GM23338 (cell line): ENCODE measurements at regions not wholly inside any gene's neighbourhood (a gene's known extent, or its start where the extent isn't known, plus 50 kb on each side); places are given as distances from the start of the nearest gene placed in this dataset.

Experiments
- ATAC-seq: fragments of 200-7000 bp; cut with Tn5 transposase; 3 replicates; pipeline ENCODE4 v1.9.1; 2020
- DNase-seq: peaks from one replicate; pipeline ENCODE4 v3.0.0-alpha.2; 2015; ENCODE audit warnings: low spot score
- H2AFZ ChIP-seq: fragments of 200-600 bp; sonication (generic); 2 replicates; pipeline ENCODE4 v1.8.0; 2016; ENCODE audit warnings: antibody characterized with exemption, mild to moderate bottlenecking, moderate library complexity
- H3F3A ChIP-seq: fragments of 200-600 bp; sonication (generic); replicated peaks from 2 replicates; pipeline ENCODE4 v1.8.0; 2017; ENCODE audit warnings: antibody characterized with exemption, mixed run types, low read depth
- H3K27ac ChIP-seq: fragments of 200-600 bp; sonication (generic); 2 replicates; pipeline ENCODE4 v1.6.1; 2016; ENCODE audit warnings: low read depth
- H3K27me3 ChIP-seq: fragments of 200-600 bp; sonication (generic); 2 replicates; pipeline ENCODE4 v1.8.0; 2016; ENCODE audit warnings: mild to moderate bottlenecking, mixed run types, moderate library complexity; ENCODE audit not compliant: insufficient read depth
- H3K36me3 ChIP-seq: fragments of 200-600 bp; sonication (generic); 2 replicates; pipeline ENCODE4 v1.8.0; 2016; ENCODE audit warnings: mild to moderate bottlenecking; ENCODE audit not compliant: insufficient read depth
- H3K4me1 ChIP-seq: fragments of 200-600 bp; sonication (generic); 2 replicates; pipeline ENCODE4 v1.8.0; 2016; ENCODE audit warnings: mild to moderate bottlenecking, moderate library complexity; ENCODE audit not compliant: insufficient read depth
- H3K4me2 ChIP-seq: fragments of 200-600 bp; sonication (generic); 2 replicates; pipeline ENCODE4 v1.7.1; 2017; ENCODE audit warnings: mixed run types
- H3K4me3 ChIP-seq: fragments of 200-600 bp; sonication (generic); 2 replicates; pipeline ENCODE4 v1.6.1; 2016; ENCODE audit warnings: mixed run types
- H3K79me2 ChIP-seq: fragments of 200-600 bp; sonication (generic); replicated peaks from 2 replicates; pipeline ENCODE4 v1.8.0; 2017; ENCODE audit warnings: mild to moderate bottlenecking; ENCODE audit not compliant: insufficient read depth
- H3K9me2 ChIP-seq: fragments of 200-600 bp; sonication (generic); 2 replicates; pipeline ENCODE4 v1.8.0; 2017; ENCODE audit not compliant: insufficient read depth
- H4K20me1 ChIP-seq: fragments of 200-600 bp; sonication (generic); replicated peaks from 2 replicates; pipeline ENCODE4 v1.8.0; 2017; ENCODE audit warnings: mild to moderate bottlenecking; ENCODE audit not compliant: insufficient read depth
- H3K27ac Mint-ChIP-seq: 2 replicates; pipeline ENCODE4 v1.8.0; 2020; ENCODE audit warnings: inconsistent platforms, mild to moderate bottlenecking, moderate library complexity, mixed read lengths
- H3K27me3 Mint-ChIP-seq: 3 replicates; pipeline ENCODE4 v1.8.0; 2022; ENCODE audit warnings: low read depth, mild to moderate bottlenecking, moderate library complexity, mixed read lengths, inconsistent platforms; ENCODE audit not compliant: insufficient read depth, poor library complexity
- H3K36me3 Mint-ChIP-seq: 3 replicates; pipeline ENCODE4 v1.8.0; 2021; ENCODE audit warnings: low read depth, mild to moderate bottlenecking, inconsistent platforms, moderate library complexity, mixed read lengths
- H3K4me1 Mint-ChIP-seq: 3 replicates; pipeline ENCODE4 v1.8.0; 2020; ENCODE audit warnings: mild to moderate bottlenecking, inconsistent platforms, mixed read lengths
- H3K4me3 Mint-ChIP-seq: 3 replicates; pipeline ENCODE4 v1.8.0; 2021; ENCODE audit warnings: moderate library complexity, mild to moderate bottlenecking, inconsistent platforms, mixed read lengths
- H3K9me3 Mint-ChIP-seq: 3 replicates; pipeline ENCODE4 v1.8.0; 2020; ENCODE audit warnings: moderate library complexity, mild to moderate bottlenecking, inconsistent platforms, mixed read lengths
- CTCF ChIP-seq, 2 experiments: fragments of 200-600 bp in 1 of 2; sonication (generic) in 1 of 2; conservative IDR thresholded peaks; 2 replicates each; pipeline versions ENCODE4 v1.5.1 to v1.6.1; 2016 to 2017; ENCODE audit warnings: antibody characterized with exemption in 2 of 2, low read depth in 2 of 2, mild to moderate bottlenecking in 2 of 2, moderate library complexity in 1 of 2
- ETS1 ChIP-seq: IDR thresholded peaks from 2 replicates; pipeline ENCODE4 v1.6.1; 2016; ENCODE audit warnings: antibody characterized with exemption
- EZH2 ChIP-seq: fragments of 200-600 bp; sonication (generic); IDR thresholded peaks from one replicate; pipeline ENCODE4 v1.8.0; 2017; ENCODE audit warnings: antibody characterized with exemption, mild to moderate bottlenecking, low read depth; ENCODE audit not compliant: unreplicated experiment
- EZH2phosphoT487 ChIP-seq: fragments of 200-600 bp; sonication (generic); IDR thresholded peaks from one replicate; pipeline ENCODE4 v1.8.1; 2018; ENCODE audit warnings: antibody characterized with exemption; ENCODE audit not compliant: unreplicated experiment
- NANOG ChIP-seq: IDR thresholded peaks from 2 replicates; pipeline ENCODE4 v1.6.1; 2016; ENCODE audit warnings: antibody characterized with exemption, borderline replicate concordance
- POLR2AphosphoS5 ChIP-seq: IDR thresholded peaks from 2 replicates; pipeline ENCODE4 v1.6.1; 2016; ENCODE audit warnings: antibody characterized with exemption, low read depth
- REST ChIP-seq: IDR thresholded peaks from one replicate; pipeline ENCODE4 v1.6.1; 2018; ENCODE audit warnings: antibody characterized with exemption; ENCODE audit not compliant: unreplicated experiment
- STAT1 ChIP-seq: IDR thresholded peaks from one replicate; pipeline ENCODE4 v1.6.1; 2016; ENCODE audit warnings: antibody characterized with exemption; ENCODE audit not compliant: unreplicated experiment
- ZNF331 ChIP-seq: fragments of 250-450 bp; sonication (Bioruptor Pico); IDR thresholded peaks from 2 replicates; pipeline ENCODE4 v1.5.0; 2020; ENCODE audit warnings: low read depth, mild to moderate bottlenecking, moderate library complexity
- ZNF462 ChIP-seq: fragments of 250-450 bp; sonication (Bioruptor Pico); IDR thresholded peaks from 2 replicates; pipeline ENCODE4 v1.5.0; 2020; ENCODE audit warnings: mild to moderate bottlenecking, moderate library complexity

GRCh38 chr12:67590149-67590790 is 58.3 kb upstream of the DYRK2 start (continued):
- TF ChIP-seq ETS1: no peak
- TF ChIP-seq NANOG: no peak
- no peak for TF ChIP-seq POLR2AphosphoS5
- TF ChIP-seq ZNF331 (CRISPR knock-in tag): no peak

GRCh38 chr12:67592228-67593011 is 56.1 kb upstream of the DYRK2 start:
- no peaks in the 10 kb centered on the region for H4K20me1 ChIP-seq
- no peak overlapping the region for H3K27ac ChIP-seq
- H3K4me3 ChIP-seq: no peak overlapping the region
- no peak for DNase-seq
- peaks cover 6% of the 10 kb centered on the region; the same call in 1 of the 2 replicates for H3K4me1 ChIP-seq
- no peak overlapping the region for H3K4me2 ChIP-seq
- no peaks in the 10 kb centered on the region for H3K36me3 ChIP-seq
- no peak overlapping the region for H3K4me3 Mint-ChIP-seq
- H3F3A ChIP-seq: no peaks in the 10 kb centered on the region
- H3K27me3 ChIP-seq: no peaks in the 10 kb centered on the region
- H3K79me2 ChIP-seq: no peaks in the 10 kb centered on the region
- H3K27ac Mint-ChIP-seq: no peak overlapping the region
- H3K9me3 Mint-ChIP-seq: 0 out of 3 replicates have a peak, but pooled peaks cover 2% of the 10 kb centered on the region
- peaks cover 7% of the 10 kb centered on the region for H3K4me1 Mint-ChIP-seq
- H2AFZ ChIP-seq: peak overlapping the region; percentile 72; the same call in 1 of the 2 replicates
- H3K36me3 Mint-ChIP-seq: peaks cover 2% of the 10 kb centered on the region; the same call in 1 of the 3 replicates
- H3K9me2 ChIP-seq: no peaks in the 10 kb centered on the region
- H3K27me3 Mint-ChIP-seq: peaks cover 1% of the 10 kb centered on the region
- ATAC-seq: no peak
- TF ChIP-seq REST (no peak), ZNF331 (CRISPR knock-in tag) (no peak), NANOG (no peak), EZH2phosphoT487 (no peak), ZNF462 (CRISPR knock-in tag) (no peak), CTCF (conservative IDR thresholded peaks at IDR 0.05; ENCODE audit: low read depth in 2 of 2) (no peak), STAT1 (no peak), EZH2 (no peak)
